HepG2 (cell line): ENCODE measurements at regions not wholly inside any gene's neighbourhood (a gene's known extent, or its start where the extent isn't known, plus 50 kb on each side); places are given as distances from the start of the nearest gene placed in this dataset.

Experiments
- HNF1B ChIP-seq: sonication (generic); formaldehyde crosslinking; IDR thresholded peaks from 2 replicates; pipeline ENCODE4 v1.5.1; 2020; ENCODE audit warnings: mild to moderate bottlenecking, moderate library complexity, missing genetic modification reagents
- ISL2 ChIP-seq: sonication (generic); formaldehyde crosslinking; IDR thresholded peaks from 2 replicates; pipeline ENCODE4 v1.5.0; 2020; ENCODE audit warnings: missing genetic modification reagents
- LCORL ChIP-seq, 2 experiments: fragments of 450-650 bp in 1 of 2; sonication (generic) in 1 of 2; formaldehyde crosslinking in 1 of 2; IDR thresholded peaks; 2 replicates each; pipeline versions ENCODE4 v1.5.0 to v1.6.1; 2017 to 2020; ENCODE audit warnings: antibody characterized with exemption in 1 of 2, missing genetic modification reagents in 1 of 2
- MTA3 ChIP-seq: sonication (generic); formaldehyde crosslinking; IDR thresholded peaks from 2 replicates; pipeline ENCODE4 v1.4.0; 2020; ENCODE audit warnings: missing genetic modification reagents
- RAD21 ChIP-seq: fragments of 450-650 bp; formaldehyde crosslinking; IDR thresholded peaks from 2 replicates; pipeline ENCODE4 v1.5.0; 2020; ENCODE audit warnings: mild to moderate bottlenecking
- SCMH1 ChIP-seq: sonication (generic); formaldehyde crosslinking; IDR thresholded peaks from 2 replicates; pipeline ENCODE4 v1.9.0; 2021; ENCODE audit warnings: missing genetic modification reagents, mild to moderate bottlenecking, borderline replicate concordance
- ZKSCAN8 ChIP-seq: IDR thresholded peaks from 2 replicates; pipeline ENCODE4 v1.6.1; 2016; ENCODE audit warnings: borderline replicate concordance, missing genetic modification reagents, missing compliant biosample characterization
- ZNF331 ChIP-seq: sonication (generic); formaldehyde crosslinking; IDR thresholded peaks from 2 replicates; pipeline ENCODE4 v1.4.0; 2020; ENCODE audit warnings: missing genetic modification reagents
- ZNF451 ChIP-seq: sonication (generic); formaldehyde crosslinking; IDR thresholded peaks from 2 replicates; pipeline ENCODE4 v1.5.0; 2020; ENCODE audit warnings: mild to moderate bottlenecking, missing genetic modification reagents
- ZNF720 ChIP-seq: sonication (generic); formaldehyde crosslinking; IDR thresholded peaks from 2 replicates; pipeline ENCODE4 v1.4.0; 2020; ENCODE audit warnings: missing genetic modification reagents
- TF ChIP-seq, protein P1 (sequence below): sonication (generic); formaldehyde crosslinking; IDR thresholded peaks from 2 replicates; pipeline ENCODE4 v1.5.1; 2020; ENCODE audit warnings: mild to moderate bottlenecking, missing genetic modification reagents, borderline replicate concordance
- TF ChIP-seq, protein P2 (sequence below), 2 experiments: sonication (generic) in 1 of 2; formaldehyde crosslinking in 1 of 2; IDR thresholded peaks; 2 replicates each; pipeline versions ENCODE4 v1.4.0 to v1.6.1; 2016 to 2020; ENCODE audit warnings: borderline replicate concordance in 1 of 2, low read depth in 1 of 2, mild to moderate bottlenecking in 1 of 2, missing genetic modification reagents in 1 of 2

DNA sequence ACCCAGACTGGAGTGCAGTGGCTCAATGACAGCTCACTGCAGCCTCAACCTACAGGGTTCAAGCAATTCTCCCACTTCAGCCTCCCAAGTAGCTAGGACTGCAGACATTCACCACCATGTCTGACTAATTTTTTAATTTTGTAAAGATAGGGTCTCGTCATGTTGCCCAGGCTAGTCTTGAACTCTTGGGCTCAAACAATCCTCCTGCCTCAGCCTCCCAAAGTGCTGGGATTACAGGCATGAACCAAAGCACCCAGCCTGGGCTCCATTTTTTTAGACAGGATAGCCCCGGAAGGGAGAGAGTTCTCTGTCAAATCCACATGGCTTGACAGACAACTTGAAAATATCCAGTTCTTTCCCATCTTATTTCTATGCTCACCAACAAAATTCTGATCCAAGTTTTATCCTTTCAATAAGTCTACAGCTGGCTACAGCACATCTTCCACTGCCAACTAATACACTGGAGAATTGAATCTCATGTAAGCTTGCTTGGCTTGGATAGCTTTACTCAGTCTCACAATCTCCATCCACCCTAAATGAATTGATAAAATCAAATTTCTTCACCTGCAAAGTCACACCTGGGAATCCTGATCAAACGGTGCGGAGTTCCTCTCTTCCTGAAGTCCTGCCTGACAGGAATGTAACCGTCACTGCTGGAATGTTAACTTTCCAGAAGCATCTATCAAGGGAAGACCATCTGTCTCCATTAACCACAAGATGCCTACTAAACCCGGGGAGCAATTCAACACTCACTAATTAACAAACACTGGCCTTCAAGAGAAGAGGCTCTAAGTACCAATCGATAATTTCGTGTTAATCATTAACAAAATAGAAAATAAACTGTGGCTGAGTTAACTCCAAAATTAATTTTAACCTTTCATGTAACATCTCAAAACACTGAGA is 239.7 kb upstream of the MKLN1 start (continued):
- TF ChIP-seq, protein P1, sequence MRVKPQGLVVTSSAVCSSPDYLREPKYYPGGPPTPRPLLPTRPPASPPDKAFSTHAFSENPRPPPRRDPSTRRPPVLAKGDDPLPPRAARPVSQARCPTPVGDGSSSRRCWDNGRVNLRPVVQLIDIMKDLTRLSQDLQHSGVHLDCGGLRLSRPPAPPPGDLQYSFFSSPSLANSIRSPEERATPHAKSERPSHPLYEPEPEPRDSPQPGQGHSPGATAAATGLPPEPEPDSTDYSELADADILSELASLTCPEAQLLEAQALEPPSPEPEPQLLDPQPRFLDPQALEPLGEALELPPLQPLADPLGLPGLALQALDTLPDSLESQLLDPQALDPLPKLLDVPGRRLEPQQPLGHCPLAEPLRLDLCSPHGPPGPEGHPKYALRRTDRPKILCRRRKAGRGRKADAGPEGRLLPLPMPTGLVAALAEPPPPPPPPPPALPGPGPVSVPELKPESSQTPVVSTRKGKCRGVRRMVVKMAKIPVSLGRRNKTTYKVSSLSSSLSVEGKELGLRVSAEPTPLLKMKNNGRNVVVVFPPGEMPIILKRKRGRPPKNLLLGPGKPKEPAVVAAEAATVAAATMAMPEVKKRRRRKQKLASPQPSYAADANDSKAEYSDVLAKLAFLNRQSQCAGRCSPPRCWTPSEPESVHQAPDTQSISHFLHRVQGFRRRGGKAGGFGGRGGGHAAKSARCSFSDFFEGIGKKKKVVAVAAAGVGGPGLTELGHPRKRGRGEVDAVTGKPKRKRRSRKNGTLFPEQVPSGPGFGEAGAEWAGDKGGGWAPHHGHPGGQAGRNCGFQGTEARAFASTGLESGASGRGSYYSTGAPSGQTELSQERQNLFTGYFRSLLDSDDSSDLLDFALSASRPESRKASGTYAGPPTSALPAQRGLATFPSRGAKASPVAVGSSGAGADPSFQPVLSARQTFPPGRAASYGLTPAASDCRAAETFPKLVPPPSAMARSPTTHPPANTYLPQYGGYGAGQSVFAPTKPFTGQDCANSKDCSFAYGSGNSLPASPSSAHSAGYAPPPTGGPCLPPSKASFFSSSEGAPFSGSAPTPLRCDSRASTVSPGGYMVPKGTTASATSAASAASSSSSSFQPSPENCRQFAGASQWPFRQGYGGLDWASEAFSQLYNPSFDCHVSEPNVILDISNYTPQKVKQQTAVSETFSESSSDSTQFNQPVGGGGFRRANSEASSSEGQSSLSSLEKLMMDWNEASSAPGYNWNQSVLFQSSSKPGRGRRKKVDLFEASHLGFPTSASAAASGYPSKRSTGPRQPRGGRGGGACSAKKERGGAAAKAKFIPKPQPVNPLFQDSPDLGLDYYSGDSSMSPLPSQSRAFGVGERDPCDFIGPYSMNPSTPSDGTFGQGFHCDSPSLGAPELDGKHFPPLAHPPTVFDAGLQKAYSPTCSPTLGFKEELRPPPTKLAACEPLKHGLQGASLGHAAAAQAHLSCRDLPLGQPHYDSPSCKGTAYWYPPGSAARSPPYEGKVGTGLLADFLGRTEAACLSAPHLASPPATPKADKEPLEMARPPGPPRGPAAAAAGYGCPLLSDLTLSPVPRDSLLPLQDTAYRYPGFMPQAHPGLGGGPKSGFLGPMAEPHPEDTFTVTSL (CRISPR knock-in tag): peak; percentile 72; the same call in 1 of the 2 replicates
- no peak for TF ChIP-seq SCMH1 (CRISPR knock-in tag)
- TF ChIP-seq, protein P2, sequence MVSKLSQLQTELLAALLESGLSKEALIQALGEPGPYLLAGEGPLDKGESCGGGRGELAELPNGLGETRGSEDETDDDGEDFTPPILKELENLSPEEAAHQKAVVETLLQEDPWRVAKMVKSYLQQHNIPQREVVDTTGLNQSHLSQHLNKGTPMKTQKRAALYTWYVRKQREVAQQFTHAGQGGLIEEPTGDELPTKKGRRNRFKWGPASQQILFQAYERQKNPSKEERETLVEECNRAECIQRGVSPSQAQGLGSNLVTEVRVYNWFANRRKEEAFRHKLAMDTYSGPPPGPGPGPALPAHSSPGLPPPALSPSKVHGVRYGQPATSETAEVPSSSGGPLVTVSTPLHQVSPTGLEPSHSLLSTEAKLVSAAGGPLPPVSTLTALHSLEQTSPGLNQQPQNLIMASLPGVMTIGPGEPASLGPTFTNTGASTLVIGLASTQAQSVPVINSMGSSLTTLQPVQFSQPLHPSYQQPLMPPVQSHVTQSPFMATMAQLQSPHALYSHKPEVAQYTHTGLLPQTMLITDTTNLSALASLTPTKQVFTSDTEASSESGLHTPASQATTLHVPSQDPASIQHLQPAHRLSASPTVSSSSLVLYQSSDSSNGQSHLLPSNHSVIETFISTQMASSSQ (IDR thresholded peaks at IDR 0.05; ENCODE audit: low read depth): peak; percentile 98
- TF ChIP-seq, protein P2 (CRISPR knock-in tag; IDR thresholded peaks at IDR 0.05; ENCODE audit: borderline replicate concordance): peak; percentile 95
- 0 out of 2 replicates have a peak, but pooled peaks have one; percentile 31 for TF ChIP-seq ZNF451 (CRISPR knock-in tag)
- peak; percentile 23; the same call in 1 of the 2 replicates for TF ChIP-seq ZKSCAN8 (CRISPR knock-in tag)
- TF ChIP-seq HNF1B: peak; percentile 43; the same call in 1 of the 2 replicates
- no peak for TF ChIP-seq MTA3 (CRISPR knock-in tag)
- peak; percentile 22; the same call in 1 of the 2 replicates for TF ChIP-seq ZNF331 (CRISPR knock-in tag)
- TF ChIP-seq ISL2: peak; percentile 64; the same call in 1 of the 2 replicates
- TF ChIP-seq ZNF720 (CRISPR knock-in tag): no peak
- TF ChIP-seq LCORL (IDR thresholded peaks at IDR 0.05): no peak
- 0 out of 2 replicates have a peak, but pooled peaks have one; percentile 42 for TF ChIP-seq LCORL (CRISPR knock-in tag; IDR thresholded peaks at IDR 0.05)
- 0 out of 2 replicates have a peak, but pooled peaks have one; percentile 14 for TF ChIP-seq RAD21
